HCT116 (cell line): ENCODE measurements at regions not wholly inside any gene's neighbourhood (a gene's known extent, or its start where the extent isn't known, plus 50 kb on each side); places are given as distances from the start of the nearest gene placed in this dataset.

ENCODE experiments used
- ATAC-seq: fragments of 200-7000 bp; cut with Tn5 transposase; 2 replicates; pipeline ENCODE4 v1.9.1; 2020; ENCODE audit warnings: mild to moderate bottlenecking, moderate library complexity
- BruUV-seq: library from RNA; stranded (reverse); fragments of 400-500 nt; replicated peaks from 2 replicates; lab custom pipeline; 2021; lab: Mats Ljungman, UMichigan
- CTCF ChIA-PET: fragments of 300-600 bp; sonication (Branson Sonifier 250); formaldehyde crosslinking; loops from one replicate; lab custom pipeline; 2021; ENCODE audit warnings: antibody characterized with exemption; lab: Charles Lee
- POLR2A ChIA-PET: fragments of 300-600, 350-600 bp; sonication (Branson Sonifier 250); formaldehyde crosslinking; loops from one replicate; lab custom pipeline; 2021; ENCODE audit warnings: antibody characterized with exemption; lab: Charles Lee
- RAD21 ChIA-PET, 2 experiments: fragments of 300-600 bp; sonication (Branson Sonifier 250); formaldehyde crosslinking; loops; one replicate each; lab custom pipeline; 2023; ENCODE audit warnings: low total read pairs in 2 of 2; ENCODE audit not compliant: uncharacterized antibody in 2 of 2, unreplicated experiment in 2 of 2, low non-redundant PET in 1 of 2; lab: Charles Lee
- DNase-seq: peaks from one replicate; pipeline ENCODE4 v3.0.0-alpha.2; 2010; ENCODE audit warnings: low read depth, low spot score
- H2AFZ ChIP-seq: fragments of 200-600 bp; shearing (Covaris generic), sonication (generic); 2 replicates; pipeline ENCODE4 v1.6.1; 2017; ENCODE audit warnings: low read depth, mixed run types, mixed read lengths, antibody characterized with exemption, low read length; ENCODE audit not compliant: poor library complexity, severe bottlenecking
- H3K27ac ChIP-seq: 2 replicates; pipeline ENCODE4 v1.5.1; 2012; ENCODE audit warnings: low read depth, low read length
- H3K27me3 ChIP-seq: fragments of 200-600 bp; sonication (generic); 2 replicates; pipeline ENCODE4 v1.6.1; 2016; ENCODE audit warnings: mixed run types, low read length, mixed read lengths; ENCODE audit not compliant: insufficient read depth
- H3K36me3 ChIP-seq, 2 experiments: fragments of 200-500 bp in 1 of 2; fragments of 200-600 bp in 1 of 2; sonication (Bioruptor generic) in 1 of 2; sonication (generic) in 1 of 2; 2 replicates each; pipeline versions ENCODE4 v1.5.1 to v1.6.1; 2014 to 2016; ENCODE audit warnings: low read length in 2 of 2, inconsistent platforms in 1 of 2, mixed read lengths in 1 of 2, mixed run types in 1 of 2; ENCODE audit not compliant: insufficient read depth in 2 of 2, control insufficient read depth in 1 of 2
- H3K4me1 ChIP-seq, 2 experiments: fragments of 200-600 bp in 1 of 2; sonication (generic) in 1 of 2; 2 replicates each; pipeline versions ENCODE4 v1.5.1 to v1.6.1; 2012 to 2017; ENCODE audit warnings: low read length in 2 of 2, inconsistent platforms in 1 of 2, mild to moderate bottlenecking in 1 of 2, mixed read lengths in 1 of 2, mixed run types in 1 of 2, moderate library complexity in 1 of 2; ENCODE audit not compliant: insufficient read depth in 2 of 2, control insufficient read depth in 1 of 2
- H3K4me2 ChIP-seq: fragments of 200-600 bp; sonication (generic); 2 replicates; pipeline ENCODE4 v1.6.1; 2017; ENCODE audit warnings: mixed run types, low read length, mixed read lengths
- H3K4me3 ChIP-seq, 2 experiments: fragments of 200-600 bp in 1 of 2; sonication (generic) in 1 of 2; replicated peaks in 1 of 2; 2 replicates each; pipeline ENCODE4 v1.5.1; 2011 to 2016; ENCODE audit warnings: low read length in 2 of 2, control low read depth in 1 of 2, low read depth in 1 of 2, mild to moderate bottlenecking in 1 of 2, mixed read lengths in 1 of 2, mixed run types in 1 of 2
- H3K79me2 ChIP-seq: fragments of 200-600 bp; sonication (generic); 2 replicates; pipeline ENCODE4 v1.6.1; 2017; ENCODE audit warnings: mild to moderate bottlenecking, mixed run types, low read length, moderate library complexity, mixed read lengths; ENCODE audit not compliant: insufficient read depth
- H3K9ac ChIP-seq: fragments of 200-600 bp; sonication (generic); 2 replicates; pipeline ENCODE4 v1.6.1; 2016; ENCODE audit warnings: low read length, mixed read lengths
- H3K9me2 ChIP-seq: fragments of 200-600 bp; sonication (generic), shearing (Covaris generic); 2 replicates; pipeline ENCODE4 v1.6.1; 2017; ENCODE audit warnings: mixed run types, mild to moderate bottlenecking, moderate library complexity; ENCODE audit not compliant: insufficient read depth
- H3K9me3 ChIP-seq, 2 experiments: fragments of 200-500 bp in 1 of 2; fragments of 200-600 bp in 1 of 2; sonication (Bioruptor generic) in 1 of 2; sonication (generic) in 1 of 2; 2 replicates each; pipeline ENCODE4 v1.6.1; 2014 to 2017; ENCODE audit warnings: low read length in 2 of 2, mixed read lengths in 2 of 2, inconsistent platforms in 1 of 2, low read depth in 1 of 2, mild to moderate bottlenecking in 1 of 2, mixed run types in 1 of 2, moderate library complexity in 1 of 2; ENCODE audit not compliant: control insufficient read depth in 1 of 2, insufficient read depth in 1 of 2
- H4K20me1 ChIP-seq: fragments of 200-600 bp; sonication (generic), shearing (Covaris generic); 2 replicates; pipeline ENCODE4 v1.6.1; 2017; ENCODE audit warnings: mixed run types, mild to moderate bottlenecking, moderate library complexity; ENCODE audit not compliant: insufficient read depth
- CBX3 ChIP-seq: IDR thresholded peaks from 2 replicates; pipeline ENCODE4 v1.6.1; 2012; ENCODE audit warnings: low read depth
- CEBPB ChIP-seq: IDR thresholded peaks from 2 replicates; pipeline ENCODE4 v1.6.1; 2012; ENCODE audit warnings: low read depth
- EGR1 ChIP-seq: IDR thresholded peaks from 2 replicates; pipeline ENCODE4 v1.6.1; 2012; ENCODE audit warnings: low read depth
- JUND ChIP-seq: IDR thresholded peaks from 2 replicates; pipeline ENCODE4 v1.6.1; 2012
- RAD21 ChIP-seq: IDR thresholded peaks from 2 replicates; pipeline ENCODE4 v1.6.1; 2012; ENCODE audit warnings: low read depth, mild to moderate bottlenecking
- SP1 ChIP-seq: IDR thresholded peaks from 2 replicates; pipeline ENCODE4 v1.6.1; 2012; ENCODE audit warnings: low read depth
- TCF7L2 ChIP-seq: IDR thresholded peaks from 2 replicates; pipeline ENCODE4 v1.7.0; 2011; ENCODE audit warnings: borderline replicate concordance, inconsistent platforms; ENCODE audit not compliant: insufficient read depth, insufficient read length; ENCODE audit errors: extremely low read depth
- YY1 ChIP-seq: IDR thresholded peaks from 2 replicates; pipeline ENCODE4 v1.6.1; 2011; ENCODE audit warnings: low read length, low read depth, moderate library complexity, mild to moderate bottlenecking; ENCODE audit not compliant: insufficient replicate concordance; ENCODE audit errors: extremely low read depth
- ZNF274 ChIP-seq: fragments of 200-500 bp; sonication (Bioruptor generic); IDR thresholded peaks from 2 replicates; pipeline ENCODE4 v1.6.1; 2014; ENCODE audit warnings: mild to moderate bottlenecking, low read depth, low read length, inconsistent platforms
- intact Hi-C: fragments of 100-400 bp; cut with micrococcal nuclease; formaldehyde crosslinking; loops from 2 replicates; pipeline ENCODE4 v1.10.0; 2022
- TF ChIP-seq, protein P1 (sequence below): IDR thresholded peaks from 2 replicates; pipeline ENCODE4 v1.6.1; 2012
- TF ChIP-seq, protein P2 (sequence below): IDR thresholded peaks from 2 replicates; pipeline ENCODE4 v1.6.1; 2012; ENCODE audit warnings: low read depth
- TF ChIP-seq, protein P3 (sequence below), 3 experiments: fragments of 200-600 bp in 1 of 3; sonication (generic) in 1 of 3; IDR thresholded peaks in 2 of 3; conservative IDR thresholded peaks in 1 of 3; 2 replicates each; pipeline ENCODE4 v1.5.1; 2012 to 2017; ENCODE audit warnings: low read depth in 2 of 3, low read length in 2 of 3, antibody characterized with exemption in 1 of 3, borderline replicate concordance in 1 of 3, control low read depth in 1 of 3, mild to moderate bottlenecking in 1 of 3, mixed read lengths in 1 of 3, mixed run types in 1 of 3, moderate library complexity in 1 of 3; ENCODE audit not compliant: insufficient read depth in 1 of 3

DNA sequence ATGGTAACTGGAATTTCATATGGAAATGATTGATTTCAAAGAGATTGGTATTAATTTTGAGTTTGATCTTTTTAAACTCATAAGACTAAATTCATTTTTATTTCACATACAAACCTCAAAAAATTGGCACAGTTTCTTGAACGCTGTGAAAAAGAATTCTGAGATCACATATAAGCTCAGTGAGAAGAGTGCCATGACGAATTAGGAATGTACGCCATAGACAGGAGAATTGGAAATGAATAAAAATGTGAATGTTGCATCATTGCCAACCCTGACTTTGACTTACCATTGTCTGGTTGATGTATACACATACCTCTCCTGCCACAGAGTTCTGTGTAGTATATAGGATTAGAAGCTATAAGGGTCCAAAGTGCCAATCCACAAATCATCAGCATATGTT, 290.4 kb upstream of the ZC3H15 start:
- DNase-seq: no peak
- Histone ChIP-seq H3K4me1 (no peaks in the 10 kb centered on the region), H2AFZ (no peak overlapping the region), H3K4me3 (no peak overlapping the region), H3K27me3 (no peaks in the 10 kb centered on the region), H4K20me1 (no peaks in the 10 kb centered on the region), H3K9me2 (no peaks in the 10 kb centered on the region), H3K4me2 (no peak overlapping the region), H3K9ac (no peak overlapping the region), H3K36me3 (no peaks in the 10 kb centered on the region), H3K27ac (no peak overlapping the region), H3K79me2 (no peaks in the 10 kb centered on the region), H3K9me3 (no peaks in the 10 kb centered on the region)
- ChIA-PET CTCF (no interaction called here), POLR2A (no interaction called here), RAD21 (no interaction called here)
- no TSS peak for BruUV-seq
- intact Hi-C loops: no loop called here
- no peak for ATAC-seq
- no peak for TF ChIP-seq SP1
- no peak for TF ChIP-seq YY1
- no peak for TF ChIP-seq TCF7L2
- TF ChIP-seq RAD21: no peak
- TF ChIP-seq, protein P1, sequence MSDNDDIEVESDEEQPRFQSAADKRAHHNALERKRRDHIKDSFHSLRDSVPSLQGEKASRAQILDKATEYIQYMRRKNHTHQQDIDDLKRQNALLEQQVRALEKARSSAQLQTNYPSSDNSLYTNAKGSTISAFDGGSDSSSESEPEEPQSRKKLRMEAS: no peak
- TF ChIP-seq ZNF274: no peak
- TF ChIP-seq JUND: no peak
- TF ChIP-seq, protein P2, sequence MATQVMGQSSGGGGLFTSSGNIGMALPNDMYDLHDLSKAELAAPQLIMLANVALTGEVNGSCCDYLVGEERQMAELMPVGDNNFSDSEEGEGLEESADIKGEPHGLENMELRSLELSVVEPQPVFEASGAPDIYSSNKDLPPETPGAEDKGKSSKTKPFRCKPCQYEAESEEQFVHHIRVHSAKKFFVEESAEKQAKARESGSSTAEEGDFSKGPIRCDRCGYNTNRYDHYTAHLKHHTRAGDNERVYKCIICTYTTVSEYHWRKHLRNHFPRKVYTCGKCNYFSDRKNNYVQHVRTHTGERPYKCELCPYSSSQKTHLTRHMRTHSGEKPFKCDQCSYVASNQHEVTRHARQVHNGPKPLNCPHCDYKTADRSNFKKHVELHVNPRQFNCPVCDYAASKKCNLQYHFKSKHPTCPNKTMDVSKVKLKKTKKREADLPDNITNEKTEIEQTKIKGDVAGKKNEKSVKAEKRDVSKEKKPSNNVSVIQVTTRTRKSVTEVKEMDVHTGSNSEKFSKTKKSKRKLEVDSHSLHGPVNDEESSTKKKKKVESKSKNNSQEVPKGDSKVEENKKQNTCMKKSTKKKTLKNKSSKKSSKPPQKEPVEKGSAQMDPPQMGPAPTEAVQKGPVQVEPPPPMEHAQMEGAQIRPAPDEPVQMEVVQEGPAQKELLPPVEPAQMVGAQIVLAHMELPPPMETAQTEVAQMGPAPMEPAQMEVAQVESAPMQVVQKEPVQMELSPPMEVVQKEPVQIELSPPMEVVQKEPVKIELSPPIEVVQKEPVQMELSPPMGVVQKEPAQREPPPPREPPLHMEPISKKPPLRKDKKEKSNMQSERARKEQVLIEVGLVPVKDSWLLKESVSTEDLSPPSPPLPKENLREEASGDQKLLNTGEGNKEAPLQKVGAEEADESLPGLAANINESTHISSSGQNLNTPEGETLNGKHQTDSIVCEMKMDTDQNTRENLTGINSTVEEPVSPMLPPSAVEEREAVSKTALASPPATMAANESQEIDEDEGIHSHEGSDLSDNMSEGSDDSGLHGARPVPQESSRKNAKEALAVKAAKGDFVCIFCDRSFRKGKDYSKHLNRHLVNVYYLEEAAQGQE: no peak
- TF ChIP-seq CEBPB: no peak
- TF ChIP-seq, protein P3, sequence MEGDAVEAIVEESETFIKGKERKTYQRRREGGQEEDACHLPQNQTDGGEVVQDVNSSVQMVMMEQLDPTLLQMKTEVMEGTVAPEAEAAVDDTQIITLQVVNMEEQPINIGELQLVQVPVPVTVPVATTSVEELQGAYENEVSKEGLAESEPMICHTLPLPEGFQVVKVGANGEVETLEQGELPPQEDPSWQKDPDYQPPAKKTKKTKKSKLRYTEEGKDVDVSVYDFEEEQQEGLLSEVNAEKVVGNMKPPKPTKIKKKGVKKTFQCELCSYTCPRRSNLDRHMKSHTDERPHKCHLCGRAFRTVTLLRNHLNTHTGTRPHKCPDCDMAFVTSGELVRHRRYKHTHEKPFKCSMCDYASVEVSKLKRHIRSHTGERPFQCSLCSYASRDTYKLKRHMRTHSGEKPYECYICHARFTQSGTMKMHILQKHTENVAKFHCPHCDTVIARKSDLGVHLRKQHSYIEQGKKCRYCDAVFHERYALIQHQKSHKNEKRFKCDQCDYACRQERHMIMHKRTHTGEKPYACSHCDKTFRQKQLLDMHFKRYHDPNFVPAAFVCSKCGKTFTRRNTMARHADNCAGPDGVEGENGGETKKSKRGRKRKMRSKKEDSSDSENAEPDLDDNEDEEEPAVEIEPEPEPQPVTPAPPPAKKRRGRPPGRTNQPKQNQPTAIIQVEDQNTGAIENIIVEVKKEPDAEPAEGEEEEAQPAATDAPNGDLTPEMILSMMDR (IDR thresholded peaks at IDR 0.05 in 2 of 3, conservative IDR thresholded peaks at IDR 0.05 in 1 of 3; ENCODE audit: borderline replicate concordance in 1 of 3, insufficient read depth in 1 of 3, low read depth in 2 of 3, low read length in 2 of 3): no peak
- TF ChIP-seq CBX3: no peak
- TF ChIP-seq EGR1: no peak
